ENCODE measurements at regions not wholly inside any gene's neighbourhood (a gene's known extent, or its start where the extent isn't known, plus 50 kb on each side); places are given as distances from the start of the nearest gene placed in this dataset.

DNA sequence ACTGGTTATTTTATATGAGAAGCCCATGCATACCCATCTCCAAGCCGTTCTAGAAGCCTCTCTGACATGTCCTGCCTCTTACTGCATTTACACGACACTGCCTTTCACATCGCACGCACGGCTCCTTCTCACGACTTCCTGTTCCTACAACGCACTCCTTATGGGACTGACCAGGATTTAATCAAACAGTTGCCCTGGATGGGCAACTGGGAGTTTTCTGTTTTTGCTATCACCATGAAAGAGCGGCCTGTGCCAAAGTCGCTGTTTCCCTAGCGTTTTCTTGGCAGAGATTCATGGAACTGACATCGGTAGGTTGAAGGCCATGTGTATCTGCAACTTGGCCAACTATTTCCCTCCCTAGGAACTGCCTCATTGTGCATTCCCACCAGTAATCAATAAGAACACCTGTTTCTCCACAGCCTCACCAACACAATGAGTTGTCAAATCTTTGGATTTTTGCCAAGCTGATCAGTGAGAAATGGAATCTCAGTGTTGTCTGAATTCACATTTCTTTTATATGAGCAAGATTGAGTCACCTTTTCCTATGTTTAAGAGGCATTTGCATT, 97.2 kb upstream of the OTOS start:
- Histone ChIP-seq H3K36me3 (no peaks in the 10 kb centered on the region), H3K4me1 (peaks cover 35% of the 10 kb centered on the region), H3K4me3 (no peak overlapping the region), H3K27ac (no peak overlapping the region), H3K27me3 (no peaks in the 10 kb centered on the region), H3K9me3 (no peaks in the 10 kb centered on the region)
- WGBS, result 45% methylated on average over 11 of the region's 11 CpGs
- no peak for DNase-seq (ENCODE audit: low spot score in 2 of 2)
- TF ChIP-seq POLR2A (IDR thresholded peaks at IDR 0.05) (no peak), EP300 (IDR thresholded peaks at IDR 0.05) (no peak), POLR2AphosphoS5 (IDR thresholded peaks at IDR 0.05) (no peak)
- TF ChIP-seq, protein P1, sequence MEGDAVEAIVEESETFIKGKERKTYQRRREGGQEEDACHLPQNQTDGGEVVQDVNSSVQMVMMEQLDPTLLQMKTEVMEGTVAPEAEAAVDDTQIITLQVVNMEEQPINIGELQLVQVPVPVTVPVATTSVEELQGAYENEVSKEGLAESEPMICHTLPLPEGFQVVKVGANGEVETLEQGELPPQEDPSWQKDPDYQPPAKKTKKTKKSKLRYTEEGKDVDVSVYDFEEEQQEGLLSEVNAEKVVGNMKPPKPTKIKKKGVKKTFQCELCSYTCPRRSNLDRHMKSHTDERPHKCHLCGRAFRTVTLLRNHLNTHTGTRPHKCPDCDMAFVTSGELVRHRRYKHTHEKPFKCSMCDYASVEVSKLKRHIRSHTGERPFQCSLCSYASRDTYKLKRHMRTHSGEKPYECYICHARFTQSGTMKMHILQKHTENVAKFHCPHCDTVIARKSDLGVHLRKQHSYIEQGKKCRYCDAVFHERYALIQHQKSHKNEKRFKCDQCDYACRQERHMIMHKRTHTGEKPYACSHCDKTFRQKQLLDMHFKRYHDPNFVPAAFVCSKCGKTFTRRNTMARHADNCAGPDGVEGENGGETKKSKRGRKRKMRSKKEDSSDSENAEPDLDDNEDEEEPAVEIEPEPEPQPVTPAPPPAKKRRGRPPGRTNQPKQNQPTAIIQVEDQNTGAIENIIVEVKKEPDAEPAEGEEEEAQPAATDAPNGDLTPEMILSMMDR (IDR thresholded peaks at IDR 0.05), result no peak

DNA sequence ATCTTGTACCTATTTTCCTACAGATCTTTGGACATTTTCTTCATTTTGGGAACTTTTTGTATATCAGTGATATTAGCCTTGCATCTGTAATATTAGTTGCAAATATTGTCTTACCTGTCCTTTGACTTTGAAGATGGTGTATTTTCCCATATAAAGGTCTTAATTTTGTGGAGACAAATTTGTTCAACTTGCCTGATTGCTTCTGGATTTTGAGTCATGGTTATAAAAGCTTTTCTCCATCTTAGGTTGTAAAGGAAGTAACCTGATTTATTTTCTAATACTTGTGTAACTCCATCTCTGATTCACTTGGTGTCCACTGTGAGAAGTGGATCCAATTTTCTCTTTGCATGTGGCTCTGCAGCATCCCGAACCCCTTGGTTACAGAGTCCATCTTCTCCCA, 97.7 kb upstream of the OTOS start:
- 75% methylated on average over 1 of the region's 1 CpG for whole genome bisulfite sequencing
- TF ChIP-seq, protein P1 (IDR thresholded peaks at IDR 0.05), result no peak
- TF ChIP-seq POLR2A (IDR thresholded peaks at IDR 0.05), result no peak
- TF ChIP-seq POLR2AphosphoS5 (IDR thresholded peaks at IDR 0.05), result no peak
- no peak for TF ChIP-seq EP300 (IDR thresholded peaks at IDR 0.05)
- no peaks in the 10 kb centered on the region for H3K27me3 ChIP-seq
- peaks cover 30% of the 10 kb centered on the region for H3K4me1 ChIP-seq
- H3K36me3 ChIP-seq, result no peaks in the 10 kb centered on the region
- DNase-seq (ENCODE audit: low spot score in 2 of 2), result no peak
- H3K4me3 ChIP-seq, result no peak overlapping the region
- no peak overlapping the region for H3K27ac ChIP-seq
- no peaks in the 10 kb centered on the region for H3K9me3 ChIP-seq

DNA sequence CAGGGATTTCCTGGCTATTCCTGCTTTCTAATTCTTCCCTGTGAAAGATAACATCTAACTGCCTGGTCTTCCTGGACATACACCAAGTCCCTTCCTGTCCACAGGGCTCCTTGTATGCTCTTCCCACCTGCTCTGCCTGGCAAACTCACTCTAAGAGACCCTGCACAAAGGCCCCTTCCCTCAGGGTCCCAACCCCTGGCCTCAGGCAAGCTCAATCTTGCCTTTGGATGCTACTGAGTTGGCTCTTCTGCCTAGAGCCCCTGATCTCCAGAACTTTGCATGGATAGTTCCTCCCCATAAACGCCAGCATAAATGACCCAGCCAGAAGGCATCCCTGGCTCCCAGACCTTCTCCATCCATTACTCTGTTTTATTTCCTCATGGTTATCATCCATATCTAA, 98.3 kb upstream of the OTOS start:
- Histone ChIP-seq H3K9me3 (no peaks in the 10 kb centered on the region), H3K27me3 (no peaks in the 10 kb centered on the region), H3K36me3 (no peaks in the 10 kb centered on the region), H3K27ac (no peak overlapping the region), H3K4me1 (peaks cover 24% of the 10 kb centered on the region), H3K4me3 (no peak overlapping the region)
- DNase-seq (ENCODE audit: low spot score in 2 of 2), result no peak
- TF ChIP-seq POLR2AphosphoS5 (IDR thresholded peaks at IDR 0.05) (no peak), POLR2A (IDR thresholded peaks at IDR 0.05) (no peak), EP300 (IDR thresholded peaks at IDR 0.05) (no peak)
- TF ChIP-seq, protein P1 (IDR thresholded peaks at IDR 0.05), result no peak
- 71% methylated on average over 1 of the region's 1 CpG for WGBS

DNA sequence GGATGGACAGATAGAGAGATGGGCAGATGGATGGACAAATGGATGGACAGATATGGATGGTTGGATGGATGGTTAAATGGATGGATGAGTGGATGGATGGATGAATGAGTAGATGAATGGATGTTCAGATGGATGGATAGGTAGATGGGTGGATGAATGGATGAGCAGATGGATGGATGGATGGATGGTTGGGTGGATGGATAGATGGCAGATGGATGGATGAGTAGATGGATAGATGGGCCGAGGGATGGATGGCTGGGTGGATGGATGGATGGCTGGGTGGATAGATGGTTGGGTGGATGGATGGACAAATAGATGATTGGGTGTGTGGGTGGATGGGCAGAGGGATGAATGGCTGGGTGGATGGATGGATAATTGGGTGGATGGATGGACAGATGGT, 98.9 kb upstream of the OTOS start:
- no peak overlapping the region for H3K4me3 ChIP-seq
- no peak for TF ChIP-seq POLR2A (IDR thresholded peaks at IDR 0.05)
- TF ChIP-seq EP300 (IDR thresholded peaks at IDR 0.05), result no peak
- no peak for TF ChIP-seq POLR2AphosphoS5 (IDR thresholded peaks at IDR 0.05)
- TF ChIP-seq, protein P1 (IDR thresholded peaks at IDR 0.05), result no peak
- peak in 1 of 2 donors; percentile 40 for DNase-seq (ENCODE audit: low spot score in 2 of 2)
- no peaks in the 10 kb centered on the region for H3K9me3 ChIP-seq
- peaks cover 19% of the 10 kb centered on the region for H3K4me1 ChIP-seq
- 88% methylated on average over 1 of the region's 1 CpG for WGBS
- no peaks in the 10 kb centered on the region for H3K27me3 ChIP-seq
- no peak overlapping the region for H3K27ac ChIP-seq
- no peaks in the 10 kb centered on the region for H3K36me3 ChIP-seq

DNA sequence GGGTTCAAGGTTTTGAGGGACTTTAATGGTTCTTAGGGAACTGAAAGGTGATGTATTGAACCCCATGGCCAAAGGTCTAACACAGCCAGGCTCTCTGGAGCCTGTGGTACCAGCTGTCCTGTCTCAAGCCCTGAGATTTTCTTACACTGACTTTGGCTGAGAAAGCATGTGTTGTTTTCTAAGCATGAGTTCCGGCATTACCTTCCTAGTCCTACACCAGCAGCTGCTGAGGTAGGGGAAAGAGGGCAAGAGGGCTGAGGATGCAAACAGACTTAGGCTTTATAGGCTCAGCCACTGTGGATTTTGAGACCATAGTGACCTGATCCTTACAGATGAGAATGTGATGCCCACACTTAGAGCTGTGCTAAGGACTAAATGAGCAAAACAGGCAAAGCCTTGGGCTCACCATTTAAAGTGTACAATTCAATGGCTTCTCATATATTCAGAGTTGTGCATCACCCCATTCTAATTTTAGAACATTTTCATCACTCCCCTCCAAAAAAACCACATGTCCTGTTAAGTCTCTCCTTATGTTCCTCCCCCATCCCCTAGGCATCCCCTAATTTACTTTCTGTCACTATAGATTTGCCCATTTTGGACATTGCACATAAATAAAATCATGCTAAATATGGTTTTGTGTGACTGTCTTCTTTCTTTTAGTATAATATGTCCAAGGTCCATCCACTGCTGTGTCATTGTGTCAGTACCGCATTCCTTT, 99.7 kb upstream of the OTOS start:
- TF ChIP-seq, protein P1 (IDR thresholded peaks at IDR 0.05), result no peak
- no peak for TF ChIP-seq POLR2AphosphoS5 (IDR thresholded peaks at IDR 0.05)
- TF ChIP-seq POLR2A (IDR thresholded peaks at IDR 0.05), result no peak
- no peak for TF ChIP-seq EP300 (IDR thresholded peaks at IDR 0.05)
- H3K27me3 ChIP-seq, result no peaks in the 10 kb centered on the region
- no peak overlapping the region for H3K4me3 ChIP-seq
- 95% methylated on average over 2 of the region's 2 CpGs for WGBS
- no peaks in the 10 kb centered on the region for H3K9me3 ChIP-seq
- H3K36me3 ChIP-seq, result no peaks in the 10 kb centered on the region
- no peak overlapping the region for H3K27ac ChIP-seq
- peaks cover 11% of the 10 kb centered on the region for H3K4me1 ChIP-seq
- DNase-seq (ENCODE audit: low spot score in 2 of 2), result no peak

Data from suprapubic skin (tissue), 4 donors.